ENCODE measurements at regions not wholly inside any gene's neighbourhood (a gene's known extent, or its start where the extent isn't known, plus 50 kb on each side); places are given as distances from the start of the nearest gene placed in this dataset.
A peak's percentile ranks its signal among the peaks of the same experiment; 100 is the strongest.

DNA sequence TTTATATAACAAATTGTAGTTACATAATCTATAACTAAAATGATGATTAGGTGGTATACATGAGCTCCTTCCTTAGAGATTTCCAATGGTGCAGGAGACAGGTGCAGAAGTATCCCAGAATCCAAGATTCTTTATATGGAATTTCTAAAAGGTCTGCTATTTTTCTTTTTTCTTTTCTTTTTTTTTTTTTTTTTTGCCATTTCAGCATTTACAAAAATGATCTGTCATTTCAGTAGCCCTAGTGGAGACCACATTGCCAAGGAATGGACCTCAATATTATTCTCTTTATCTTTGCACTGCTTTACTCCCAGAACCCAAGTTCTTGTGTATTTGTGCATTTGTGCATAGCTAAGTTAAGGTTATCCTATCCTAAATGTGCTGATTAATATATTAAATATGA, 61.7 kb downstream of the MRPS30 start:
- Histone ChIP-seq H4K20me1 (ENCODE audit: control insufficient read depth, extremely low read depth, insufficient read depth, low read length) (no peaks in the 10 kb centered on the region), H3K4me2 (ENCODE audit: control insufficient read depth, extremely low read depth, insufficient read depth, low read depth, low read length) (no peak overlapping the region), H3K9me1 (ENCODE audit: control insufficient read depth, extremely low read depth, insufficient read depth, low read length) (no peaks in the 10 kb centered on the region), H3K27ac (ENCODE audit: control insufficient read depth, insufficient read depth, low read length) (no peak overlapping the region), H3K27me3 (ENCODE audit: control insufficient read depth, extremely low read depth, insufficient read depth, low read length) (no peaks in the 10 kb centered on the region), H2AFZ (ENCODE audit: control insufficient read depth, low read length) (no peak overlapping the region), H3K9me3 (ENCODE audit: control insufficient read depth, low read depth, low read length) (no peaks in the 10 kb centered on the region), H3K9ac (ENCODE audit: control insufficient read depth, extremely low read depth, insufficient read depth, low read length) (no peak overlapping the region), H3K79me2 (ENCODE audit: control insufficient read depth, insufficient read depth, low read length) (no peaks in the 10 kb centered on the region), H3K4me1 (ENCODE audit: control insufficient read depth, extremely low read depth, insufficient read depth, low read length) (peaks cover 7% of the 10 kb centered on the region), H3K4me3 (ENCODE audit: control insufficient read depth in 2 of 3, extremely low read depth in 1 of 3, insufficient read depth in 2 of 3, low read depth in 1 of 3, low read length in 3 of 3) (no peak overlapping the region), H3K36me3 (ENCODE audit: control insufficient read depth in 2 of 2, extremely low read depth in 1 of 2, insufficient read depth in 2 of 2, low read length in 2 of 2) (no peaks in the 10 kb centered on the region)
- DNase-seq (ENCODE audit: low read depth, low spot score) (no peak), FAIRE-seq (no peak)
- TF ChIP-seq EZH2 (IDR thresholded peaks at IDR 0.05; ENCODE audit: low read length) = no peak
- TF ChIP-seq, protein P1, sequence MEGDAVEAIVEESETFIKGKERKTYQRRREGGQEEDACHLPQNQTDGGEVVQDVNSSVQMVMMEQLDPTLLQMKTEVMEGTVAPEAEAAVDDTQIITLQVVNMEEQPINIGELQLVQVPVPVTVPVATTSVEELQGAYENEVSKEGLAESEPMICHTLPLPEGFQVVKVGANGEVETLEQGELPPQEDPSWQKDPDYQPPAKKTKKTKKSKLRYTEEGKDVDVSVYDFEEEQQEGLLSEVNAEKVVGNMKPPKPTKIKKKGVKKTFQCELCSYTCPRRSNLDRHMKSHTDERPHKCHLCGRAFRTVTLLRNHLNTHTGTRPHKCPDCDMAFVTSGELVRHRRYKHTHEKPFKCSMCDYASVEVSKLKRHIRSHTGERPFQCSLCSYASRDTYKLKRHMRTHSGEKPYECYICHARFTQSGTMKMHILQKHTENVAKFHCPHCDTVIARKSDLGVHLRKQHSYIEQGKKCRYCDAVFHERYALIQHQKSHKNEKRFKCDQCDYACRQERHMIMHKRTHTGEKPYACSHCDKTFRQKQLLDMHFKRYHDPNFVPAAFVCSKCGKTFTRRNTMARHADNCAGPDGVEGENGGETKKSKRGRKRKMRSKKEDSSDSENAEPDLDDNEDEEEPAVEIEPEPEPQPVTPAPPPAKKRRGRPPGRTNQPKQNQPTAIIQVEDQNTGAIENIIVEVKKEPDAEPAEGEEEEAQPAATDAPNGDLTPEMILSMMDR (optimal IDR thresholded peaks at IDR 0.05 in 1 of 3, IDR thresholded peaks at IDR 0.05 in 1 of 3, conservative IDR thresholded peaks at IDR 0.05 in 1 of 3; ENCODE audit: extremely low read depth in 1 of 3, insufficient read depth in 2 of 3, low read length in 3 of 3) = no peak
- dilution Hi-C loops (cut with MboI; ENCODE audit: extremely low pct_ligation_motif_present, low sequenced_read_pairs) = no loop called here

DNA sequence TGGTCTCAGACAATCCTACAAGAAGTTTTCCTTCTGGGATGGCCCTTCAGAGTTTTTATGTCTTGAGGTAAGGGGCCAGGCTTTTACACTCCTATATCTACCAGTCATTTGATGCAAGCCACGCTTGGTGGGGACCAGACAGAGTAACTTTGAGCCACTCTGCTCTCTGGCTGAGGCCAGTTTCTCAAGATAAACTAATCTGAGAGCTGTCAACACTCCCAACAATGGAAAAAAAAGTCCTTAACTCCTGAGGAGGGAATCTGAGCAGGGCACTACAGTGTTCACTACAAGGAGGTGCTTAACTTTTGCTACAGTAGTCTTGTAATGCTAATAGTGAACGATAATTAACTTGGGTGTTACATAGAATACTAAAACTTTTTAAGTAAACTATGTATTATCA, 62.7 kb downstream of the MRPS30 start:
- H3K9ac ChIP-seq (ENCODE audit: control insufficient read depth, extremely low read depth, insufficient read depth, low read length) = no peak overlapping the region
- no peak overlapping the region for H3K4me3 ChIP-seq (ENCODE audit: control insufficient read depth in 2 of 3, extremely low read depth in 1 of 3, insufficient read depth in 2 of 3, low read depth in 1 of 3, low read length in 3 of 3)
- peak overlapping the region; percentile 9 for H2AFZ ChIP-seq (ENCODE audit: control insufficient read depth, low read length)
- no peak for DNase-seq (ENCODE audit: low read depth, low spot score)
- H3K4me2 ChIP-seq (ENCODE audit: control insufficient read depth, extremely low read depth, insufficient read depth, low read depth, low read length) = no peak overlapping the region
- dilution Hi-C loops (cut with MboI; ENCODE audit: extremely low pct_ligation_motif_present, low sequenced_read_pairs) = no loop called here
- TF ChIP-seq, protein P1 (optimal IDR thresholded peaks at IDR 0.05 in 1 of 3, IDR thresholded peaks at IDR 0.05 in 1 of 3, conservative IDR thresholded peaks at IDR 0.05 in 1 of 3; ENCODE audit: extremely low read depth in 1 of 3, insufficient read depth in 2 of 3, low read length in 3 of 3) = no peak
- TF ChIP-seq EZH2 (IDR thresholded peaks at IDR 0.05; ENCODE audit: low read length) = no peak
- H3K79me2 ChIP-seq (ENCODE audit: control insufficient read depth, insufficient read depth, low read length) = no peaks in the 10 kb centered on the region
- FAIRE-seq = no peak
- H3K27ac ChIP-seq (ENCODE audit: control insufficient read depth, insufficient read depth, low read length) = no peak overlapping the region
- no peaks in the 10 kb centered on the region for H3K9me1 ChIP-seq (ENCODE audit: control insufficient read depth, extremely low read depth, insufficient read depth, low read length)
- H3K27me3 ChIP-seq (ENCODE audit: control insufficient read depth, extremely low read depth, insufficient read depth, low read length) = no peaks in the 10 kb centered on the region
- peaks cover 13% of the 10 kb centered on the region for H3K4me1 ChIP-seq (ENCODE audit: control insufficient read depth, extremely low read depth, insufficient read depth, low read length)
- H4K20me1 ChIP-seq (ENCODE audit: control insufficient read depth, extremely low read depth, insufficient read depth, low read length) = no peaks in the 10 kb centered on the region
- no peaks in the 10 kb centered on the region for H3K9me3 ChIP-seq (ENCODE audit: control insufficient read depth, low read depth, low read length)
- H3K36me3 ChIP-seq (ENCODE audit: control insufficient read depth in 2 of 2, extremely low read depth in 1 of 2, insufficient read depth in 2 of 2, low read length in 2 of 2) = no peaks in the 10 kb centered on the region
